Liver (tissue), 8 donors: ENCODE measurements at regions not wholly inside any gene's neighbourhood (a gene's known extent, or its start where the extent isn't known, plus 50 kb on each side); places are given as distances from the start of the nearest gene placed in this dataset.

Experiments
- DNase-seq: peaks from one replicate; pipeline ENCODE4 v3.0.0-alpha.2; 2017; ENCODE audit warnings: low spot score
- H3K27ac ChIP-seq, 2 donors: one replicate each; pipeline ENCODE4 v1.7.0; 2013; ENCODE audit warnings: inconsistent platforms in 2 of 2, low read length in 2 of 2, control low read depth in 1 of 2, low read depth in 1 of 2, mild to moderate bottlenecking in 1 of 2
- H3K27me3 ChIP-seq, 4 donors: one replicate each; pipeline versions ENCODE4 v1.6.1 to v1.7.0; 2013; ENCODE audit warnings: low read length in 3 of 4, inconsistent platforms in 1 of 4, mild to moderate bottlenecking in 1 of 4, moderate library complexity in 1 of 4; ENCODE audit not compliant: control insufficient read depth in 4 of 4, insufficient read depth in 4 of 4
- H3K36me3 ChIP-seq, 4 donors: one replicate each; pipeline versions ENCODE4 v1.6.1 to v1.7.0; 2013; ENCODE audit warnings: low read length in 3 of 4, mild to moderate bottlenecking in 3 of 4, low read depth in 1 of 4, moderate library complexity in 1 of 4; ENCODE audit not compliant: control insufficient read depth in 4 of 4, insufficient read depth in 3 of 4
- H3K4me1 ChIP-seq, 4 donors: one replicate each; pipeline versions ENCODE4 v1.6.1 to v1.7.0; 2013; ENCODE audit warnings: low read length in 3 of 4, mild to moderate bottlenecking in 3 of 4, moderate library complexity in 1 of 4; ENCODE audit not compliant: control insufficient read depth in 4 of 4, insufficient read depth in 4 of 4
- H3K4me3 ChIP-seq, 3 donors: one replicate each; pipeline versions ENCODE4 v1.6.1 to v1.7.0; 2013; ENCODE audit warnings: low read length in 3 of 3, control low read depth in 1 of 3, low read depth in 1 of 3, mild to moderate bottlenecking in 1 of 3
- H3K9ac ChIP-seq, 2 donors: one replicate each; pipeline ENCODE4 v1.7.0; 2013; ENCODE audit warnings: low read length in 2 of 2, mild to moderate bottlenecking in 2 of 2, moderate library complexity in 2 of 2, control low read depth in 1 of 2, low read depth in 1 of 2
- H3K9me3 ChIP-seq, 4 donors: one replicate each; pipeline versions ENCODE4 v1.6.1 to v1.7.0; 2013; ENCODE audit warnings: low read length in 3 of 4; ENCODE audit not compliant: control insufficient read depth in 4 of 4
- ATF3 ChIP-seq: IDR thresholded peaks from 2 replicates; pipeline ENCODE4 v1.6.1; 2016; ENCODE audit warnings: antibody characterized with exemption
- CTCF ChIP-seq: fragments of 150-350 bp; IDR thresholded peaks from 2 replicates; pipeline ENCODE4 v1.5.1; 2017; ENCODE audit warnings: improper control_type of control experiment, low read depth, low read length; ENCODE audit not compliant: missing input control
- EGR1 ChIP-seq, 2 donors: IDR thresholded peaks; 2 replicates each; pipeline ENCODE4 v1.6.1; 2016 to 2018; ENCODE audit warnings: antibody characterized with exemption in 2 of 2, low read depth in 2 of 2
- FOXA1 ChIP-seq: IDR thresholded peaks from 2 replicates; pipeline ENCODE4 v1.6.1; 2016; ENCODE audit warnings: antibody characterized with exemption
- FOXA2 ChIP-seq: IDR thresholded peaks from 2 replicates; pipeline ENCODE4 v1.6.1; 2016; ENCODE audit warnings: antibody characterized with exemption
- GABPA ChIP-seq, 2 donors: IDR thresholded peaks in 1 of 2; conservative IDR thresholded peaks in 1 of 2; 2 replicates each; pipeline ENCODE4 v1.6.1; 2016; ENCODE audit warnings: antibody characterized with exemption in 2 of 2, mild to moderate bottlenecking in 1 of 2, moderate library complexity in 1 of 2
- HNF4G ChIP-seq: IDR thresholded peaks from 2 replicates; pipeline ENCODE4 v1.6.1; 2016; ENCODE audit warnings: antibody characterized with exemption
- JUND ChIP-seq, 2 donors: IDR thresholded peaks; 2 replicates each; pipeline ENCODE4 v1.6.1; 2016; ENCODE audit warnings: antibody characterized with exemption in 2 of 2
- MAX ChIP-seq: IDR thresholded peaks from 2 replicates; pipeline ENCODE4 v1.6.1; 2016; ENCODE audit warnings: antibody characterized with exemption
- NR2F2 ChIP-seq: IDR thresholded peaks from 2 replicates; pipeline ENCODE4 v1.6.1; 2016; ENCODE audit warnings: antibody characterized with exemption
- RAD21 ChIP-seq, 2 donors: IDR thresholded peaks; 2 replicates each; pipeline ENCODE4 v1.6.1; 2016; ENCODE audit warnings: antibody characterized with exemption in 2 of 2, mild to moderate bottlenecking in 2 of 2
- RXRA ChIP-seq, 2 donors: IDR thresholded peaks; 2 replicates each; pipeline ENCODE4 v1.6.1; 2017 to 2018; ENCODE audit warnings: antibody characterized with exemption in 2 of 2, mild to moderate bottlenecking in 1 of 2
- SP1 ChIP-seq: IDR thresholded peaks from 2 replicates; pipeline ENCODE4 v1.6.1; 2018; ENCODE audit warnings: antibody characterized with exemption, mild to moderate bottlenecking
- TAF1 ChIP-seq: conservative IDR thresholded peaks from 2 replicates; pipeline ENCODE4 v1.6.1; 2016; ENCODE audit warnings: antibody characterized with exemption, mild to moderate bottlenecking
- WGBS: extraction: QIAGEN DNeasy Blood & Tissue Kit; methylation state at CpG from one replicate; pipeline ENCODE4 v1.1.7; 2013; 5-methylcytosine and 5-hydroxymethylcytosine counted together
- TF ChIP-seq, protein P1 (sequence below): IDR thresholded peaks from 2 replicates; pipeline ENCODE4 v1.6.1; 2016; ENCODE audit warnings: antibody characterized with exemption, mild to moderate bottlenecking
- donor health status: healthy.
- donor health status: healthy.
- donor health status: healthy.
- donor health status: healthy.
- donor health status: healthy.

DNA sequence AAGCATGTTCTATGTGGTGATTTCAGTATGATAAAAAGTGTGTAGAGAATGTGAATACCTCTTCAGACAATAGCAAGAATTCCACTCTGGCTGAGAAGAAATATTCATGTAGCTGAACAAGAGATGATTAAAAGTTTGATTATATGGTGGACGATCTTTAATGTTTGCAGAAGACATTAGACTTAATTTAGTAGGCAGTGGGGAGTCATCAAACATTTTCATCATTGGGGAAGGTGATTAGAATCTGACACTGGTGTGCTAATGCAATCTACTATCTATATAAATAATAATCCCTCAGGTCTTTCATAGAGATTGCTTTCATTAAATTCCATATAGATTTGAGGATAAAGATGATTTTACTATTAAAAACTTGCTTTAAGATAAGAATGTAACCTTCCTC is 761.0 kb downstream of the SOCS6 start (continued):
- TF ChIP-seq CTCF (no peak), JUND (IDR thresholded peaks at IDR 0.05) (no peak), FOXA2 (no peak)

GRCh38 chr18:71047882-71048281 is 759.0 kb downstream of the SOCS6 start:
- Histone ChIP-seq H3K9me3 (no peaks in the 10 kb centered on the region), H3K27ac (no peak overlapping the region), H3K4me3 (no peak overlapping the region), H3K9ac (no peak overlapping the region), H3K27me3 (no peaks in the 10 kb centered on the region), H3K4me1 (no peaks in the 10 kb centered on the region), H3K36me3 (no peaks in the 10 kb centered on the region)
- WGBS: 58% methylated on average over 4 of the region's 4 CpGs
- DNase-seq: no peak
- TF ChIP-seq JUND (IDR thresholded peaks at IDR 0.05): no peak
- no peak for TF ChIP-seq HNF4G
- TF ChIP-seq EGR1 (IDR thresholded peaks at IDR 0.05; ENCODE audit: low read depth in 2 of 2): no peak
- no peak for TF ChIP-seq RAD21 (IDR thresholded peaks at IDR 0.05)
- no peak for TF ChIP-seq MAX
- TF ChIP-seq ATF3: no peak
- TF ChIP-seq FOXA1: no peak
- TF ChIP-seq, protein P1, sequence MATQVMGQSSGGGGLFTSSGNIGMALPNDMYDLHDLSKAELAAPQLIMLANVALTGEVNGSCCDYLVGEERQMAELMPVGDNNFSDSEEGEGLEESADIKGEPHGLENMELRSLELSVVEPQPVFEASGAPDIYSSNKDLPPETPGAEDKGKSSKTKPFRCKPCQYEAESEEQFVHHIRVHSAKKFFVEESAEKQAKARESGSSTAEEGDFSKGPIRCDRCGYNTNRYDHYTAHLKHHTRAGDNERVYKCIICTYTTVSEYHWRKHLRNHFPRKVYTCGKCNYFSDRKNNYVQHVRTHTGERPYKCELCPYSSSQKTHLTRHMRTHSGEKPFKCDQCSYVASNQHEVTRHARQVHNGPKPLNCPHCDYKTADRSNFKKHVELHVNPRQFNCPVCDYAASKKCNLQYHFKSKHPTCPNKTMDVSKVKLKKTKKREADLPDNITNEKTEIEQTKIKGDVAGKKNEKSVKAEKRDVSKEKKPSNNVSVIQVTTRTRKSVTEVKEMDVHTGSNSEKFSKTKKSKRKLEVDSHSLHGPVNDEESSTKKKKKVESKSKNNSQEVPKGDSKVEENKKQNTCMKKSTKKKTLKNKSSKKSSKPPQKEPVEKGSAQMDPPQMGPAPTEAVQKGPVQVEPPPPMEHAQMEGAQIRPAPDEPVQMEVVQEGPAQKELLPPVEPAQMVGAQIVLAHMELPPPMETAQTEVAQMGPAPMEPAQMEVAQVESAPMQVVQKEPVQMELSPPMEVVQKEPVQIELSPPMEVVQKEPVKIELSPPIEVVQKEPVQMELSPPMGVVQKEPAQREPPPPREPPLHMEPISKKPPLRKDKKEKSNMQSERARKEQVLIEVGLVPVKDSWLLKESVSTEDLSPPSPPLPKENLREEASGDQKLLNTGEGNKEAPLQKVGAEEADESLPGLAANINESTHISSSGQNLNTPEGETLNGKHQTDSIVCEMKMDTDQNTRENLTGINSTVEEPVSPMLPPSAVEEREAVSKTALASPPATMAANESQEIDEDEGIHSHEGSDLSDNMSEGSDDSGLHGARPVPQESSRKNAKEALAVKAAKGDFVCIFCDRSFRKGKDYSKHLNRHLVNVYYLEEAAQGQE: no peak

GRCh38 chr18:71045331-71046065 is 756.7 kb downstream of the SOCS6 start:
- no peak overlapping the region for H3K27ac ChIP-seq
- no peaks in the 10 kb centered on the region for H3K4me1 ChIP-seq
- TF ChIP-seq FOXA2 (no peak), TAF1 (no peak), EGR1 (IDR thresholded peaks at IDR 0.05; ENCODE audit: low read depth in 2 of 2) (no peak), NR2F2 (no peak), RXRA (IDR thresholded peaks at IDR 0.05) (no peak), GABPA (IDR thresholded peaks at IDR 0.05 in 1 of 2, conservative IDR thresholded peaks at IDR 0.05 in 1 of 2) (no peak), SP1 (no peak)
- WGBS: 1% methylated on average over 1 of the region's 1 CpG
- DNase-seq: no peak
- no peaks in the 10 kb centered on the region for H3K27me3 ChIP-seq
- H3K9ac ChIP-seq: no peak overlapping the region
- H3K4me3 ChIP-seq: no peak overlapping the region
- H3K9me3 ChIP-seq: no peaks in the 10 kb centered on the region
- H3K36me3 ChIP-seq: no peaks in the 10 kb centered on the region
